Keratinocyte (primary cell): ENCODE measurements at regions not wholly inside any gene's neighbourhood (a gene's known extent, or its start where the extent isn't known, plus 50 kb on each side); places are given as distances from the start of the nearest gene placed in this dataset.

Experiments used
- DNase-seq: peaks from one replicate; pipeline ENCODE4 v3.0.0-alpha.2; 2011; ENCODE audit warnings: low read depth, missing footprints, low spot score
- FAIRE-seq: peaks from 2 replicates; lab custom pipeline; 2011; peaks lifted over from hg19 to GRCh38; lab: Jason Lieb, UNC
- H2AFZ ChIP-seq: 2 replicates; pipeline ENCODE4 v1.6.0; 2012; ENCODE audit warnings: low read length, control low read depth, inconsistent platforms; ENCODE audit not compliant: control insufficient read depth
- H3K27ac ChIP-seq: 2 replicates; pipeline ENCODE4 v1.5.1; 2011; ENCODE audit warnings: low read length; ENCODE audit not compliant: control insufficient read depth, insufficient read depth
- H3K27me3 ChIP-seq: 3 replicates; pipeline ENCODE4 v1.6.0; 2011; ENCODE audit warnings: low read length; ENCODE audit not compliant: control insufficient read depth, insufficient read depth; ENCODE audit errors: extremely low read depth
- H3K36me3 ChIP-seq, 2 experiments: 2 replicates in 1 of 2; 3 replicates in 1 of 2; pipeline ENCODE4 v1.5.1; 2011; ENCODE audit warnings: low read length in 2 of 2, mild to moderate bottlenecking in 1 of 2; ENCODE audit not compliant: control insufficient read depth in 2 of 2, insufficient read depth in 2 of 2; ENCODE audit errors: extremely low read depth in 1 of 2
- H3K4me1 ChIP-seq: 3 replicates; pipeline ENCODE4 v1.5.1; 2011; ENCODE audit warnings: low read length; ENCODE audit not compliant: control insufficient read depth, insufficient read depth; ENCODE audit errors: extremely low read depth
- H3K4me2 ChIP-seq: 3 replicates; pipeline ENCODE4 v1.6.0; 2011; ENCODE audit warnings: low read depth, low read length; ENCODE audit not compliant: control insufficient read depth, insufficient read depth; ENCODE audit errors: extremely low read depth
- H3K4me3 ChIP-seq, 3 experiments: fragments of 200-600 bp in 1 of 3; sonication (generic) in 1 of 3; 2 replicates in 2 of 3; 3 replicates in 1 of 3; pipeline ENCODE4 v1.5.1; 2011 to 2016; ENCODE audit warnings: low read length in 3 of 3, mild to moderate bottlenecking in 3 of 3, control low read depth in 2 of 3, inconsistent platforms in 1 of 3, low read depth in 1 of 3, mixed read lengths in 1 of 3, mixed run types in 1 of 3, moderate library complexity in 1 of 3; ENCODE audit not compliant: control insufficient read depth in 2 of 3, insufficient read depth in 2 of 3; ENCODE audit errors: extremely low read depth in 1 of 3
- H3K79me2 ChIP-seq: 2 replicates; pipeline ENCODE4 v1.6.0; 2012; ENCODE audit warnings: low read length; ENCODE audit not compliant: control insufficient read depth, insufficient read depth
- H3K9ac ChIP-seq: 3 replicates; pipeline ENCODE4 v1.6.0; 2011; ENCODE audit warnings: low read length; ENCODE audit not compliant: control insufficient read depth, insufficient read depth; ENCODE audit errors: extremely low read depth
- H3K9me1 ChIP-seq: 3 replicates; pipeline ENCODE4 v1.6.0; 2011; ENCODE audit warnings: low read length; ENCODE audit not compliant: control insufficient read depth, insufficient read depth; ENCODE audit errors: extremely low read depth
- H3K9me3 ChIP-seq: 2 replicates; pipeline ENCODE4 v1.5.1; 2012; ENCODE audit warnings: low read depth, low read length; ENCODE audit not compliant: control insufficient read depth
- H4K20me1 ChIP-seq: 3 replicates; pipeline ENCODE4 v1.6.0; 2011; ENCODE audit warnings: low read length; ENCODE audit not compliant: control insufficient read depth, insufficient read depth; ENCODE audit errors: extremely low read depth
- EZH2 ChIP-seq: IDR thresholded peaks from one replicate; pipeline ENCODE4 v1.6.1; 2012; ENCODE audit warnings: inconsistent platforms, mild to moderate bottlenecking, low read length, moderate library complexity
- dilution Hi-C: fragments of 300-500 bp; cut with MboI; formaldehyde crosslinking; loops from one replicate; pipeline ENCODE4 v1.7.0; 2020; ENCODE audit warnings: low sequenced_read_pairs; ENCODE audit not compliant: extremely low pct_ligation_motif_present
- TF ChIP-seq, protein P1 (sequence below), 3 experiments: IDR thresholded peaks in 1 of 3; conservative IDR thresholded peaks in 1 of 3; optimal IDR thresholded peaks in 1 of 3; 2 replicates in 2 of 3; 3 replicates in 1 of 3; pipeline versions ENCODE3 to v1.5.1; 2011; ENCODE audit warnings: low read length in 3 of 3, mild to moderate bottlenecking in 3 of 3, moderate library complexity in 2 of 3, control low read depth in 1 of 3, inconsistent platforms in 1 of 3; ENCODE audit not compliant: insufficient read depth in 2 of 3; ENCODE audit errors: extremely low read depth in 1 of 3

GRCh38 chr2:48854681-48855080 lies 99.2 kb upstream of the LHCGR start:
- H3K4me3 ChIP-seq, result no peak overlapping the region
- no peaks in the 10 kb centered on the region for H3K27me3 ChIP-seq
- H3K9me3 ChIP-seq, result no peaks in the 10 kb centered on the region
- H3K79me2 ChIP-seq, result no peaks in the 10 kb centered on the region
- TF ChIP-seq EZH2, result no peak
- TF ChIP-seq, protein P1, sequence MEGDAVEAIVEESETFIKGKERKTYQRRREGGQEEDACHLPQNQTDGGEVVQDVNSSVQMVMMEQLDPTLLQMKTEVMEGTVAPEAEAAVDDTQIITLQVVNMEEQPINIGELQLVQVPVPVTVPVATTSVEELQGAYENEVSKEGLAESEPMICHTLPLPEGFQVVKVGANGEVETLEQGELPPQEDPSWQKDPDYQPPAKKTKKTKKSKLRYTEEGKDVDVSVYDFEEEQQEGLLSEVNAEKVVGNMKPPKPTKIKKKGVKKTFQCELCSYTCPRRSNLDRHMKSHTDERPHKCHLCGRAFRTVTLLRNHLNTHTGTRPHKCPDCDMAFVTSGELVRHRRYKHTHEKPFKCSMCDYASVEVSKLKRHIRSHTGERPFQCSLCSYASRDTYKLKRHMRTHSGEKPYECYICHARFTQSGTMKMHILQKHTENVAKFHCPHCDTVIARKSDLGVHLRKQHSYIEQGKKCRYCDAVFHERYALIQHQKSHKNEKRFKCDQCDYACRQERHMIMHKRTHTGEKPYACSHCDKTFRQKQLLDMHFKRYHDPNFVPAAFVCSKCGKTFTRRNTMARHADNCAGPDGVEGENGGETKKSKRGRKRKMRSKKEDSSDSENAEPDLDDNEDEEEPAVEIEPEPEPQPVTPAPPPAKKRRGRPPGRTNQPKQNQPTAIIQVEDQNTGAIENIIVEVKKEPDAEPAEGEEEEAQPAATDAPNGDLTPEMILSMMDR (optimal IDR thresholded peaks at IDR 0.05 in 1 of 3, IDR thresholded peaks at IDR 0.05 in 1 of 3, conservative IDR thresholded peaks at IDR 0.05 in 1 of 3; ENCODE audit: extremely low read depth in 1 of 3, insufficient read depth in 2 of 3, low read length in 3 of 3), result no peak
- dilution Hi-C loops, result no loop called here
- no peak overlapping the region for H3K9ac ChIP-seq
- H2AFZ ChIP-seq, result no peak overlapping the region
- DNase-seq (no peak), FAIRE-seq (no peak)
- no peaks in the 10 kb centered on the region for H3K36me3 ChIP-seq
- no peaks in the 10 kb centered on the region for H4K20me1 ChIP-seq
- H3K4me2 ChIP-seq, result no peak overlapping the region
- no peaks in the 10 kb centered on the region for H3K9me1 ChIP-seq
- peaks cover 22% of the 10 kb centered on the region for H3K4me1 ChIP-seq
- H3K27ac ChIP-seq, result no peak overlapping the region

DNA sequence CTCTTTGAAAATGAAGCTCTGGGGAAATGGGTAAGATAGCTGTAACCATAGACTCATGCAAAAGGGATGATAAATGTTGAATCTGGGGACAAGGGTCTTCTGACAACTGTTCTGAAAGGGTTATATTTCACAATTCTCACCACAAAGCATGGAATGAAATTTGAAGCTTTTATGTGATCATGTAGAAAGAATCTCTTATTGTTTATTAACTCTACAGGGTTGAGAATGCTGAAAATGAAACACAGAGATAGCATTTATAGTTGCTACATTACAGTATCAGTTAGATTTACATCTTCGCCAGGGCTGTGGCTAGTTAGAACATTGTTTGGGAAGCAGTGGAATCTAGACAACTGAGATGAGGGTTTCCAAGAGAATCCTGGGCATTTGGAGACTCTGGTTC lies 97.4 kb upstream of the LHCGR start:
- TF ChIP-seq EZH2, result no peak
- TF ChIP-seq, protein P1 (optimal IDR thresholded peaks at IDR 0.05 in 1 of 3, IDR thresholded peaks at IDR 0.05 in 1 of 3, conservative IDR thresholded peaks at IDR 0.05 in 1 of 3; ENCODE audit: extremely low read depth in 1 of 3, insufficient read depth in 2 of 3, low read length in 3 of 3), result no peak
- H3K9me1 ChIP-seq, result no peaks in the 10 kb centered on the region
- H3K4me3 ChIP-seq, result no peak overlapping the region
- dilution Hi-C loops, result no loop called here
- H3K4me1 ChIP-seq, result peaks cover 28% of the 10 kb centered on the region
- no peaks in the 10 kb centered on the region for H3K27me3 ChIP-seq
- no peaks in the 10 kb centered on the region for H3K79me2 ChIP-seq
- DNase-seq, result no peak
- no peaks in the 10 kb centered on the region for H3K36me3 ChIP-seq
- no peaks in the 10 kb centered on the region for H4K20me1 ChIP-seq
- H3K27ac ChIP-seq, result no peak overlapping the region
- FAIRE-seq, result peak; percentile 58
- no peaks in the 10 kb centered on the region for H3K9me3 ChIP-seq
- H3K9ac ChIP-seq, result no peak overlapping the region
- H3K4me2 ChIP-seq, result no peak overlapping the region
- no peak overlapping the region for H2AFZ ChIP-seq
